A549 (cell line): ENCODE measurements at regions not wholly inside any gene's neighbourhood (a gene's known extent, or its start where the extent isn't known, plus 50 kb on each side); places are given as distances from the start of the nearest gene placed in this dataset.

ENCODE experiments used
- CHD2 ChIP-seq: fragments of 150-350 bp; IDR thresholded peaks from 2 replicates; pipeline ENCODE4 v1.6.1; 2014; ENCODE audit warnings: low read length; ENCODE audit not compliant: partially characterized antibody
- JUN ChIP-seq, 2 experiments: fragments of >200 bp; sonication (Bioruptor Twin); formaldehyde crosslinking; IDR thresholded peaks; 2 replicates in 1 of 2; 3 replicates in 1 of 2; pipeline ENCODE4 v1.6.1; 2016 to 2017
- JUNB ChIP-seq: fragments of >200 bp; sonication (Bioruptor Twin); formaldehyde crosslinking; IDR thresholded peaks from 2 replicates; pipeline ENCODE4 v1.6.1; 2016
- MYC ChIP-seq: IDR thresholded peaks from 2 replicates; pipeline ENCODE4 v1.6.1; 2012; ENCODE audit warnings: mild to moderate bottlenecking, inconsistent platforms, low read length, improper control_type of control experiment, borderline replicate concordance
- RAD21 ChIP-seq, 2 experiments: fragments of >200 bp in 1 of 2; sonication (Bioruptor Twin) in 1 of 2; formaldehyde crosslinking in 1 of 2; IDR thresholded peaks in 1 of 2; conservative IDR thresholded peaks in 1 of 2; 2 replicates in 1 of 2; 3 replicates in 1 of 2; pipeline ENCODE4 v1.6.1; 2012 to 2018; ENCODE audit warnings: inconsistent platforms in 1 of 2
- TF ChIP-seq, protein P1 (sequence below): IDR thresholded peaks from 2 replicates; pipeline ENCODE4 v1.6.1; 2012

DNA sequence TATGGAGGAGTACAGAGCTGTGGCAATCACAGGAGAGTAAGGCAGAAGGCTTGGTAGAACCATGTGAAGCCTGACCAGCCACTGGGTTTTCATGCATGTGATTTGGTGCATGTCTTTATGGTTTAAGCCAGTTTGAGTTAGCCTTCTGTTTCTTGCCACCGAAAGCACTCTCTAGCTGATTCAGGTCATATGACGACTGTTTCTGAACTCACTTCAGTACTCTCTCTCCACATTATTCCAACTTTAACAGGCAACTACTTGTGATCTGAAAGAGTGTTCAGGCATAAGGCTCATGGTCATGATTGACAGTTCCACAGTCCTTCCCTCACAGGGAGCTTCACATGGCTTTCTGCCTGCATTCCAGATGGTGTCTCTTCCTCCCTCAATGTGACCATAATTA lies 63.3 kb upstream of the TAB2 start:
- TF ChIP-seq MYC (no peak), JUNB (no peak), JUN (IDR thresholded peaks at IDR 0.05) (no peak), CHD2 (no peak), RAD21 (conservative IDR thresholded peaks at IDR 0.05 in 1 of 2, IDR thresholded peaks at IDR 0.05 in 1 of 2) (no peak)
- TF ChIP-seq, protein P1, sequence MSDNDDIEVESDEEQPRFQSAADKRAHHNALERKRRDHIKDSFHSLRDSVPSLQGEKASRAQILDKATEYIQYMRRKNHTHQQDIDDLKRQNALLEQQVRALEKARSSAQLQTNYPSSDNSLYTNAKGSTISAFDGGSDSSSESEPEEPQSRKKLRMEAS = no peak
